IMR-90 (cell line): ENCODE measurements at regions not wholly inside any gene's neighbourhood (a gene's known extent, or its start where the extent isn't known, plus 50 kb on each side); places are given as distances from the start of the nearest gene placed in this dataset.

Source experiments
- ATAC-seq: fragments of 200-7000 bp; cut with Tn5 transposase; 2 replicates; pipeline ENCODE4 v1.9.1; 2020; ENCODE audit warnings: low read depth, mild to moderate bottlenecking, moderate library complexity
- BruUV-seq: library from RNA; stranded (reverse); fragments of 400-500 nt; replicated peaks from 2 replicates; lab custom pipeline; 2021; lab: Mats Ljungman, UMichigan
- CTCF ChIA-PET: fragments of 300-600 bp; formaldehyde crosslinking; extraction: SDS; loops from one replicate; lab custom pipeline; 2021; ENCODE audit warnings: antibody characterized with exemption; lab: Yijun Ruan, JAX
- POLR2A ChIA-PET: fragments of 300-600 bp; sonication (Branson Sonifier 250); formaldehyde crosslinking; loops from one replicate; lab custom pipeline; 2022; ENCODE audit warnings: antibody characterized with exemption; ENCODE audit not compliant: unreplicated experiment; lab: Charles Lee
- DNase-seq: peaks from one replicate; pipeline ENCODE4 v3.0.0; 2013
- H2AFZ ChIP-seq: replicated peaks from 2 replicates; pipeline ENCODE3; 2013; ENCODE audit warnings: low read length, mild to moderate bottlenecking; ENCODE audit not compliant: poor library complexity
- H2AK5ac ChIP-seq: 2 replicates; pipeline ENCODE4 v1.6.1; 2013; ENCODE audit warnings: low read depth, low read length, inconsistent platforms
- H2AK9ac ChIP-seq: replicated peaks from 2 replicates; pipeline ENCODE3; 2013; ENCODE audit warnings: mild to moderate bottlenecking, low read depth, low read length, moderate library complexity; ENCODE audit not compliant: poor library complexity
- H2BK120ac ChIP-seq: 2 replicates; pipeline ENCODE4 v1.6.1; 2013; ENCODE audit warnings: low read depth, low read length, inconsistent platforms
- H2BK15ac ChIP-seq: 3 replicates; pipeline ENCODE4 v1.6.1; 2013; ENCODE audit warnings: low read depth, low read length, inconsistent platforms
- H2BK20ac ChIP-seq: 2 replicates; pipeline ENCODE4 v1.6.1; 2013; ENCODE audit warnings: low read depth, mild to moderate bottlenecking, inconsistent platforms, low read length, moderate library complexity
- H2BK5ac ChIP-seq: 2 replicates; pipeline ENCODE4 v1.6.1; 2013; ENCODE audit warnings: mild to moderate bottlenecking, low read depth, low read length, inconsistent platforms; ENCODE audit not compliant: poor library complexity, severe bottlenecking
- H3K14ac ChIP-seq: replicated peaks from 2 replicates; pipeline ENCODE4 v1.6.1; 2013; ENCODE audit warnings: low read depth, low read length, inconsistent platforms
- H3K18ac ChIP-seq: 2 replicates; pipeline ENCODE4 v1.6.1; 2013; ENCODE audit warnings: low read depth, low read length, control low read depth
- H3K23ac ChIP-seq: 2 replicates; pipeline ENCODE4 v1.6.1; 2013; ENCODE audit warnings: low read depth, low read length, inconsistent platforms
- H3K27ac ChIP-seq: 2 replicates; pipeline ENCODE4 v1.5.1; 2013; ENCODE audit warnings: mild to moderate bottlenecking, control low read depth, low read length; ENCODE audit not compliant: insufficient read depth
- H3K27me3 ChIP-seq: 2 replicates; pipeline ENCODE4 v1.6.1; 2013; ENCODE audit warnings: low read length; ENCODE audit not compliant: control insufficient read depth, insufficient read depth
- H3K36me3 ChIP-seq: 2 replicates; pipeline ENCODE4 v1.6.1; 2013; ENCODE audit warnings: low read length, mixed read lengths; ENCODE audit not compliant: control insufficient read depth, insufficient read depth
- H3K4ac ChIP-seq: 2 replicates; pipeline ENCODE4 v1.6.1; 2013; ENCODE audit warnings: low read depth, low read length, inconsistent platforms
- H3K4me1 ChIP-seq: 2 replicates; pipeline ENCODE4 v1.6.1; 2013; ENCODE audit warnings: low read length, mixed read lengths; ENCODE audit not compliant: control insufficient read depth, insufficient read depth
- H3K4me2 ChIP-seq: 2 replicates; pipeline ENCODE4 v1.6.1; 2013; ENCODE audit warnings: low read depth, mild to moderate bottlenecking, control low read depth, low read length, moderate library complexity
- H3K4me3 ChIP-seq: 2 replicates; pipeline ENCODE4 v1.5.1; 2013; ENCODE audit warnings: low read depth, mild to moderate bottlenecking, control low read depth, low read length, moderate library complexity; ENCODE audit not compliant: insufficient read depth
- H3K56ac ChIP-seq: 2 replicates; pipeline ENCODE4 v1.6.1; 2013; ENCODE audit warnings: low read length, inconsistent platforms; ENCODE audit not compliant: insufficient read depth; ENCODE audit errors: extremely low read depth
- H3K79me1 ChIP-seq, 2 experiments: 2 replicates each; pipeline ENCODE4 v1.6.1; 2013; ENCODE audit warnings: low read length in 2 of 2, inconsistent platforms in 1 of 2, low read depth in 1 of 2
- H3K9ac ChIP-seq: 2 replicates; pipeline ENCODE4 v1.6.1; 2013; ENCODE audit warnings: low read depth, low read length, control low read depth
- H3K9me1 ChIP-seq: 2 replicates; pipeline ENCODE4 v1.6.1; 2013; ENCODE audit warnings: low read length, inconsistent platforms; ENCODE audit not compliant: insufficient read depth
- H3K9me3 ChIP-seq: 2 replicates; pipeline ENCODE4 v1.6.1; 2013; ENCODE audit warnings: low read length; ENCODE audit not compliant: control insufficient read depth, insufficient read depth
- H4K20me1 ChIP-seq: 2 replicates; pipeline ENCODE4 v1.6.1; 2013; ENCODE audit warnings: low read length, inconsistent platforms; ENCODE audit not compliant: insufficient read depth
- H4K5ac ChIP-seq: 2 replicates; pipeline ENCODE4 v1.6.1; 2013; ENCODE audit warnings: mild to moderate bottlenecking, low read depth, low read length, control low read depth
- H4K8ac ChIP-seq, 2 experiments: 2 replicates each; pipeline ENCODE4 v1.6.1; 2013; ENCODE audit warnings: low read depth in 2 of 2, low read length in 2 of 2, control low read depth in 1 of 2, inconsistent platforms in 1 of 2
- H4K91ac ChIP-seq: 2 replicates; pipeline ENCODE4 v1.6.1; 2013; ENCODE audit warnings: low read depth, low read length, inconsistent platforms; ENCODE audit not compliant: insufficient read depth
- BHLHE40 ChIP-seq: fragments of 150-350 bp; IDR thresholded peaks from 2 replicates; pipeline ENCODE4 v1.6.1; 2016; ENCODE audit warnings: mild to moderate bottlenecking, low read depth, low read length
- CEBPB ChIP-seq: IDR thresholded peaks from 2 replicates; pipeline ENCODE4 v1.6.1; 2012; ENCODE audit warnings: low read depth, low read length, improper control_type of control experiment
- CHD1 ChIP-seq: IDR thresholded peaks from 2 replicates; pipeline ENCODE4 v1.6.1; 2012; ENCODE audit warnings: low read depth, low read length, improper control_type of control experiment
- FOS ChIP-seq: fragments of 150-350 bp; IDR thresholded peaks from 2 replicates; pipeline ENCODE4 v1.6.1; 2016; ENCODE audit warnings: low read depth, low read length
- MAFK ChIP-seq: IDR thresholded peaks from 2 replicates; pipeline ENCODE4 v1.6.1; 2012; ENCODE audit warnings: low read depth, low read length, improper control_type of control experiment
- MAZ ChIP-seq: IDR thresholded peaks from 2 replicates; pipeline ENCODE4 v1.6.1; 2012; ENCODE audit warnings: low read depth, mild to moderate bottlenecking, low read length, improper control_type of control experiment, moderate library complexity, borderline replicate concordance
- MXI1 ChIP-seq: IDR thresholded peaks from 2 replicates; pipeline ENCODE4 v1.6.1; 2012; ENCODE audit warnings: low read depth, mild to moderate bottlenecking, low read length, moderate library complexity, borderline replicate concordance
- NFE2L2 ChIP-seq: fragments of 150-350 bp; IDR thresholded peaks from 2 replicates; pipeline ENCODE4 v1.6.1; 2016; ENCODE audit warnings: low read depth, mild to moderate bottlenecking, low read length
- POLR2A ChIP-seq: IDR thresholded peaks from 2 replicates; pipeline ENCODE4 v1.6.1; 2012; ENCODE audit warnings: mild to moderate bottlenecking, low read depth, low read length
- RAD21 ChIP-seq: IDR thresholded peaks from 2 replicates; pipeline ENCODE4 v1.6.1; 2012; ENCODE audit warnings: low read length, improper control_type of control experiment
- RCOR1 ChIP-seq: IDR thresholded peaks from 2 replicates; pipeline ENCODE4 v1.6.1; 2012; ENCODE audit warnings: mild to moderate bottlenecking, low read length, improper control_type of control experiment; ENCODE audit not compliant: insufficient replicate concordance
- RFX5 ChIP-seq: IDR thresholded peaks from 2 replicates; pipeline ENCODE4 v1.8.0; 2012; ENCODE audit warnings: low read depth, mild to moderate bottlenecking, low read length, moderate library complexity
- SMC3 ChIP-seq: fragments of 150-350 bp; IDR thresholded peaks from 2 replicates; pipeline ENCODE4 v1.6.1; 2016; ENCODE audit warnings: low read depth, mild to moderate bottlenecking, antibody characterized with exemption, low read length, moderate library complexity
- WGBS, 2 experiments: methylation state at CpG; one replicate each; pipeline versions ENCODE4 v1.1.5 to v1.1.7; 2013; ENCODE audit warnings: missing lambda C conversion rate in 2 of 2; ENCODE audit not compliant: insufficient read length in 1 of 2; ENCODE audit errors: extremely low coverage in 2 of 2; 5-methylcytosine and 5-hydroxymethylcytosine counted together
- dilution Hi-C: fragments of 300-500 bp; cut with HindIII; formaldehyde crosslinking; loops from one replicate; pipeline ENCODE4 v1.14.3; 2018; ENCODE audit warnings: low sequenced_read_pairs; ENCODE audit not compliant: unreplicated experiment
- in situ Hi-C: fragments of 300-500 bp; cut with MboI; formaldehyde crosslinking; loops from 3 replicates; pipeline ENCODE4 v1.14.3; 2019; ENCODE audit warnings: low sequenced_read_pairs, inconsistent platforms, mixed read lengths
- intact Hi-C: fragments of 100-400 bp; cut with micrococcal nuclease; formaldehyde crosslinking; loops from 2 replicates; pipeline ENCODE4 v1.10.0; 2022
- TF ChIP-seq, protein P1 (sequence below): fragments of 150-350 bp; IDR thresholded peaks from 2 replicates; pipeline ENCODE4 v1.6.1; 2017; ENCODE audit warnings: mild to moderate bottlenecking, antibody characterized with exemption, low read length, low read depth
- TF ChIP-seq, protein P2 (sequence below): conservative IDR thresholded peaks from 2 replicates; pipeline ENCODE4 v1.5.1; 2012; ENCODE audit warnings: mild to moderate bottlenecking, low read depth, low read length, improper control_type of control experiment
- TF ChIP-seq, protein P3 (sequence below): fragments of 150-350 bp; IDR thresholded peaks from 2 replicates; pipeline ENCODE4 v1.6.1; 2016; ENCODE audit warnings: low read depth, mild to moderate bottlenecking, low read length, moderate library complexity, borderline replicate concordance

DNA sequence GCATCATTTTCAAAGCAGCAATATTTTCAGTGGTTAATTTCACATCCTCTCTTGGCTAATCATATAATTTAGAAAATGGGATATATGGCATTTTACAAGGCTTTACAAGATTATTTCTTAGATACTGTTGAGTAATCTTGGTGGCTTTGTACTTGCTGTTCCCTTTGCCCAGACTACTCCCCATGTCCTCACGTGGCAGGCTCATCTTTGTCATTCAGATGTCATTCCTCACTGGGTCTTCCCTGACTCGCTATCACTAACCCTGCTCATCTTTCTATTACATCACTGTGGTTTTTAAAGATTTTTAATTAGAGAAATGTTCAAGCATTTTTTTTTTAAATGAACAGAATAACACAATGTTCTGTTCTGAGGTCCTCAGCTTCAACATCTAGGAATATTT is 240.0 kb upstream of the IRX5 start:
- Histone ChIP-seq H3K23ac (no peak overlapping the region), H2BK20ac (no peak overlapping the region), H3K9me1 (no peaks in the 10 kb centered on the region), H3K4me2 (no peak overlapping the region), H3K27ac (no peak overlapping the region), H2AFZ (no peak overlapping the region), H3K9ac (no peak overlapping the region), H3K4me1 (no peaks in the 10 kb centered on the region), H2AK5ac (no peak overlapping the region), H2BK5ac (no peak overlapping the region), H4K8ac (no peak overlapping the region), H2BK120ac (no peak overlapping the region), H4K5ac (no peak overlapping the region), H3K56ac (no peak overlapping the region), H3K4me3 (no peak overlapping the region), H3K18ac (no peak overlapping the region), H4K91ac (no peak overlapping the region), H3K9me3 (peaks cover 5% of the 10 kb centered on the region; the same call in 1 of the 2 replicates), H3K36me3 (no peaks in the 10 kb centered on the region), H2AK9ac (no peak overlapping the region), H3K27me3 (no peaks in the 10 kb centered on the region), H4K20me1 (no peaks in the 10 kb centered on the region), H3K4ac (no peak overlapping the region), H3K79me1 (no peaks in the 10 kb centered on the region), H3K14ac (no peak overlapping the region), H2BK15ac (no peak overlapping the region)
- ChIA-PET POLR2A (no interaction called here), CTCF (no interaction called here)
- TF ChIP-seq BHLHE40 (no peak), CHD1 (no peak), POLR2A (no peak), MAFK (no peak), MAZ (no peak), FOS (no peak), MXI1 (no peak), RFX5 (no peak), SMC3 (no peak), RAD21 (no peak), CEBPB (no peak), NFE2L2 (no peak), RCOR1 (no peak)
- TF ChIP-seq, protein P1, sequence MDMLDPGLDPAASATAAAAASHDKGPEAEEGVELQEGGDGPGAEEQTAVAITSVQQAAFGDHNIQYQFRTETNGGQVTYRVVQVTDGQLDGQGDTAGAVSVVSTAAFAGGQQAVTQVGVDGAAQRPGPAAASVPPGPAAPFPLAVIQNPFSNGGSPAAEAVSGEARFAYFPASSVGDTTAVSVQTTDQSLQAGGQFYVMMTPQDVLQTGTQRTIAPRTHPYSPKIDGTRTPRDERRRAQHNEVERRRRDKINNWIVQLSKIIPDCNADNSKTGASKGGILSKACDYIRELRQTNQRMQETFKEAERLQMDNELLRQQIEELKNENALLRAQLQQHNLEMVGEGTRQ, result no peak
- TF ChIP-seq, protein P2, sequence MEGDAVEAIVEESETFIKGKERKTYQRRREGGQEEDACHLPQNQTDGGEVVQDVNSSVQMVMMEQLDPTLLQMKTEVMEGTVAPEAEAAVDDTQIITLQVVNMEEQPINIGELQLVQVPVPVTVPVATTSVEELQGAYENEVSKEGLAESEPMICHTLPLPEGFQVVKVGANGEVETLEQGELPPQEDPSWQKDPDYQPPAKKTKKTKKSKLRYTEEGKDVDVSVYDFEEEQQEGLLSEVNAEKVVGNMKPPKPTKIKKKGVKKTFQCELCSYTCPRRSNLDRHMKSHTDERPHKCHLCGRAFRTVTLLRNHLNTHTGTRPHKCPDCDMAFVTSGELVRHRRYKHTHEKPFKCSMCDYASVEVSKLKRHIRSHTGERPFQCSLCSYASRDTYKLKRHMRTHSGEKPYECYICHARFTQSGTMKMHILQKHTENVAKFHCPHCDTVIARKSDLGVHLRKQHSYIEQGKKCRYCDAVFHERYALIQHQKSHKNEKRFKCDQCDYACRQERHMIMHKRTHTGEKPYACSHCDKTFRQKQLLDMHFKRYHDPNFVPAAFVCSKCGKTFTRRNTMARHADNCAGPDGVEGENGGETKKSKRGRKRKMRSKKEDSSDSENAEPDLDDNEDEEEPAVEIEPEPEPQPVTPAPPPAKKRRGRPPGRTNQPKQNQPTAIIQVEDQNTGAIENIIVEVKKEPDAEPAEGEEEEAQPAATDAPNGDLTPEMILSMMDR, result no peak
- TF ChIP-seq, protein P3, sequence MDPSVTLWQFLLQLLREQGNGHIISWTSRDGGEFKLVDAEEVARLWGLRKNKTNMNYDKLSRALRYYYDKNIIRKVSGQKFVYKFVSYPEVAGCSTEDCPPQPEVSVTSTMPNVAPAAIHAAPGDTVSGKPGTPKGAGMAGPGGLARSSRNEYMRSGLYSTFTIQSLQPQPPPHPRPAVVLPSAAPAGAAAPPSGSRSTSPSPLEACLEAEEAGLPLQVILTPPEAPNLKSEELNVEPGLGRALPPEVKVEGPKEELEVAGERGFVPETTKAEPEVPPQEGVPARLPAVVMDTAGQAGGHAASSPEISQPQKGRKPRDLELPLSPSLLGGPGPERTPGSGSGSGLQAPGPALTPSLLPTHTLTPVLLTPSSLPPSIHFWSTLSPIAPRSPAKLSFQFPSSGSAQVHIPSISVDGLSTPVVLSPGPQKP, result no peak
- intact Hi-C loops, result no loop called here
- DNase-seq (no peak), ATAC-seq (no peak)
- in situ Hi-C loops, result no loop called here
- no CpG with 5 or more reads among the region's 2 CpGs for WGBS, 2 experiments
- dilution Hi-C loops, result no loop called here
- BruUV-seq, result no TSS peak
